Activated naive CD8-positive, alpha-beta T cell treated with anti-CD3 and anti-CD28 coated beads, Interleukin-2, amount 10 ng/mL, durations not matched to agents 7 days and 5 days (primary cell): ENCODE measurements at regions not wholly inside any gene's neighbourhood (a gene's known extent, or its start where the extent isn't known, plus 50 kb on each side); places are given as distances from the start of the nearest gene placed in this dataset.

Experiments used
- ATAC-seq: fragments of 150-1000 bp; cut with Tn5 transposase; one replicate; pipeline ENCODE4 v1.10.0; 2021; ENCODE audit warnings: low read depth, moderate library complexity
- POLR2A ChIA-PET: fragments of 350-600 bp; sonication (Branson Sonifier 250); formaldehyde crosslinking; loops from one replicate; lab custom pipeline; 2021; ENCODE audit warnings: antibody characterized with exemption; lab: Charles Lee
- DNase-seq: peaks from one replicate; pipeline ENCODE4 v3.0.0; 2021
- H3K27ac Mint-ChIP-seq: one replicate; pipeline ENCODE4 v1.8.0; 2022; ENCODE audit warnings: mild to moderate bottlenecking, mixed read lengths
- H3K27me3 Mint-ChIP-seq: one replicate; pipeline ENCODE4 v1.8.0; 2022; ENCODE audit warnings: mild to moderate bottlenecking, moderate library complexity, mixed read lengths
- H3K36me3 Mint-ChIP-seq: one replicate; pipeline ENCODE4 v1.8.0; 2021; ENCODE audit warnings: mild to moderate bottlenecking, mixed read lengths
- H3K4me1 Mint-ChIP-seq: one replicate; pipeline ENCODE4 v1.8.0; 2021; ENCODE audit warnings: mixed read lengths
- H3K4me3 Mint-ChIP-seq: one replicate; pipeline ENCODE4 v1.8.0; 2022; ENCODE audit warnings: mild to moderate bottlenecking, moderate library complexity, mixed read lengths
- H3K9me3 Mint-ChIP-seq: one replicate; pipeline ENCODE4 v1.8.0; 2021; ENCODE audit warnings: mixed read lengths

GRCh38 chr5:145218982-145219381 is 616.2 kb downstream of the PRELID2 start:
- H3K4me1 Mint-ChIP-seq, result no peaks in the 10 kb centered on the region
- no peaks in the 10 kb centered on the region for H3K27me3 Mint-ChIP-seq
- H3K27ac Mint-ChIP-seq, result no peak overlapping the region
- no peak overlapping the region for H3K4me3 Mint-ChIP-seq
- peaks cover 4% of the 10 kb centered on the region for H3K9me3 Mint-ChIP-seq
- POLR2A ChIA-PET, result no interaction called here
- no peak for DNase-seq
- no peak for ATAC-seq
- no peaks in the 10 kb centered on the region for H3K36me3 Mint-ChIP-seq

GRCh38 chr5:145218019-145218418 is 617.1 kb downstream of the PRELID2 start:
- Mint-ChIP-seq H3K36me3 (no peaks in the 10 kb centered on the region), H3K9me3 (peaks cover 4% of the 10 kb centered on the region), H3K4me3 (no peak overlapping the region), H3K27me3 (no peaks in the 10 kb centered on the region), H3K27ac (no peak overlapping the region), H3K4me1 (no peaks in the 10 kb centered on the region)
- ATAC-seq (no peak), DNase-seq (no peak)
- POLR2A ChIA-PET, result no interaction called here

- no peak overlapping the region for H3K4me3 Mint-ChIP-seq
- POLR2A ChIA-PET, result no interaction called here
- no peaks in the 10 kb centered on the region for H3K4me1 Mint-ChIP-seq
- no peak for DNase-seq
- peaks cover 11% of the 10 kb centered on the region for H3K9me3 Mint-ChIP-seq
- H3K27me3 Mint-ChIP-seq, result no peaks in the 10 kb centered on the region
- no peak for ATAC-seq
- no peak overlapping the region for H3K27ac Mint-ChIP-seq
- H3K36me3 Mint-ChIP-seq, result no peaks in the 10 kb centered on the region
Measured at GRCh38 chr5:145210020-145210419, 625.1 kb downstream of the PRELID2 start.

GRCh38 chr5:145205546-145205945 is 629.6 kb downstream of the PRELID2 start:
- Mint-ChIP-seq H3K4me3 (no peak overlapping the region), H3K4me1 (no peaks in the 10 kb centered on the region), H3K36me3 (no peaks in the 10 kb centered on the region), H3K9me3 (peaks cover 5% of the 10 kb centered on the region), H3K27ac (no peak overlapping the region), H3K27me3 (no peaks in the 10 kb centered on the region)
- POLR2A ChIA-PET, result no interaction called here
- DNase-seq (no peak), ATAC-seq (no peak)

- Mint-ChIP-seq H3K27me3 (no peaks in the 10 kb centered on the region), H3K27ac (no peak overlapping the region), H3K36me3 (no peaks in the 10 kb centered on the region), H3K9me3 (peaks cover 5% of the 10 kb centered on the region), H3K4me1 (no peaks in the 10 kb centered on the region), H3K4me3 (no peak overlapping the region)
- DNase-seq (no peak), ATAC-seq (no peak)
- POLR2A ChIA-PET, result no interaction called here
Measured at GRCh38 chr5:145204743-145205142, 630.4 kb downstream of the PRELID2 start.

- DNase-seq (no peak), ATAC-seq (no peak)
- Mint-ChIP-seq H3K36me3 (no peaks in the 10 kb centered on the region), H3K4me3 (no peak overlapping the region), H3K4me1 (no peaks in the 10 kb centered on the region), H3K27ac (no peak overlapping the region), H3K9me3 (peaks cover 5% of the 10 kb centered on the region), H3K27me3 (no peaks in the 10 kb centered on the region)
- POLR2A ChIA-PET, result no interaction called here
Measured at GRCh38 chr5:145203193-145203592, 631.9 kb downstream of the PRELID2 start.

- Mint-ChIP-seq H3K9me3 (peaks cover 3% of the 10 kb centered on the region), H3K27me3 (no peaks in the 10 kb centered on the region), H3K27ac (no peak overlapping the region), H3K4me3 (no peak overlapping the region), H3K4me1 (no peaks in the 10 kb centered on the region), H3K36me3 (no peaks in the 10 kb centered on the region)
- DNase-seq (no peak), ATAC-seq (no peak)
- POLR2A ChIA-PET, result no interaction called here
Measured at GRCh38 chr5:145198525-145199260, 636.4 kb downstream of the PRELID2 start.

GRCh38 chr5:145189746-145190145 is 645.4 kb downstream of the PRELID2 start:
- Mint-ChIP-seq H3K27me3 (no peaks in the 10 kb centered on the region), H3K4me3 (no peak overlapping the region), H3K4me1 (no peaks in the 10 kb centered on the region), H3K9me3 (peaks cover 4% of the 10 kb centered on the region), H3K27ac (no peak overlapping the region), H3K36me3 (no peaks in the 10 kb centered on the region)
- ATAC-seq (no peak), DNase-seq (no peak)
- POLR2A ChIA-PET, result no interaction called here

- ATAC-seq, result no peak
- POLR2A ChIA-PET, result no interaction called here
- no peaks in the 10 kb centered on the region for H3K4me1 Mint-ChIP-seq
- H3K27ac Mint-ChIP-seq, result no peak overlapping the region
- H3K27me3 Mint-ChIP-seq, result no peaks in the 10 kb centered on the region
- H3K36me3 Mint-ChIP-seq, result no peaks in the 10 kb centered on the region
- DNase-seq, result no peak
- H3K4me3 Mint-ChIP-seq, result no peak overlapping the region
- H3K9me3 Mint-ChIP-seq, result peaks cover 1% of the 10 kb centered on the region
Measured at GRCh38 chr5:145180371-145180770, 654.8 kb downstream of the PRELID2 start.

- ATAC-seq (no peak), DNase-seq (no peak)
- H3K27ac Mint-ChIP-seq, result no peak overlapping the region
Measured at GRCh38 chr5:145178641-145179523, 656.3 kb downstream of the PRELID2 start.

GRCh38 chr5:145176041-145176440 is 659.1 kb downstream of the PRELID2 start:
- Mint-ChIP-seq H3K4me3 (no peak overlapping the region), H3K9me3 (no peaks in the 10 kb centered on the region), H3K4me1 (no peaks in the 10 kb centered on the region), H3K27ac (no peak overlapping the region), H3K36me3 (no peaks in the 10 kb centered on the region), H3K27me3 (no peaks in the 10 kb centered on the region)
- DNase-seq (no peak), ATAC-seq (no peak)
- POLR2A ChIA-PET, result no interaction called here

More at GRCh38 chr5:145178641-145179523, 656.3 kb downstream of the PRELID2 start:
- Mint-ChIP-seq H3K9me3 (no peaks in the 10 kb centered on the region), H3K4me3 (no peak overlapping the region), H3K4me1 (no peaks in the 10 kb centered on the region), H3K27me3 (no peaks in the 10 kb centered on the region), H3K36me3 (no peaks in the 10 kb centered on the region)
- POLR2A ChIA-PET, result no interaction called here

GRCh38 chr5:145166110-145166509 is 669.0 kb downstream of the PRELID2 start:
- DNase-seq (no peak), ATAC-seq (no peak)
- Mint-ChIP-seq H3K9me3 (no peaks in the 10 kb centered on the region), H3K36me3 (no peaks in the 10 kb centered on the region), H3K27ac (no peak overlapping the region), H3K4me1 (no peaks in the 10 kb centered on the region), H3K27me3 (no peaks in the 10 kb centered on the region), H3K4me3 (no peak overlapping the region)
- POLR2A ChIA-PET, result no interaction called here

- H3K27me3 Mint-ChIP-seq, result no peaks in the 10 kb centered on the region
- no peak overlapping the region for H3K27ac Mint-ChIP-seq
- H3K9me3 Mint-ChIP-seq, result no peaks in the 10 kb centered on the region
- ATAC-seq (no peak), DNase-seq (no peak)
- POLR2A ChIA-PET, result no interaction called here
- H3K4me1 Mint-ChIP-seq, result no peaks in the 10 kb centered on the region
- no peak overlapping the region for H3K4me3 Mint-ChIP-seq
- no peaks in the 10 kb centered on the region for H3K36me3 Mint-ChIP-seq
Measured at GRCh38 chr5:145163876-145164275, 671.3 kb downstream of the PRELID2 start.

- Mint-ChIP-seq H3K9me3 (no peaks in the 10 kb centered on the region), H3K27me3 (no peaks in the 10 kb centered on the region), H3K27ac (no peak overlapping the region), H3K36me3 (no peaks in the 10 kb centered on the region), H3K4me1 (no peaks in the 10 kb centered on the region), H3K4me3 (no peak overlapping the region)
- DNase-seq, result no peak
- no peak for ATAC-seq
- POLR2A ChIA-PET, result no interaction called here
Measured at GRCh38 chr5:145162626-145163025, 672.5 kb downstream of the PRELID2 start.
